Osteoblast (primary cell): ENCODE measurements at regions not wholly inside any gene's neighbourhood (a gene's known extent, or its start where the extent isn't known, plus 50 kb on each side); places are given as distances from the start of the nearest gene placed in this dataset.

ENCODE experiments used
- DNase-seq: peaks from one replicate; pipeline ENCODE4 v3.0.0; 2011; ENCODE audit warnings: low spot score, mixed read lengths; ENCODE audit not compliant: insufficient read length; ENCODE audit errors: missing footprints
- H2AFZ ChIP-seq: 2 replicates; pipeline ENCODE4 v1.6.0; 2011; ENCODE audit warnings: mild to moderate bottlenecking, low read length
- H3K27ac ChIP-seq: 2 replicates; pipeline ENCODE4 v1.5.1; 2011; ENCODE audit warnings: mild to moderate bottlenecking, low read depth, low read length, moderate library complexity
- H3K27me3 ChIP-seq: 2 replicates; pipeline ENCODE4 v1.6.0; 2012; ENCODE audit warnings: mild to moderate bottlenecking, control low read depth, inconsistent platforms, low read length, moderate library complexity; ENCODE audit not compliant: insufficient read depth
- H3K36me3 ChIP-seq: 2 replicates; pipeline ENCODE4 v1.5.1; 2011; ENCODE audit warnings: mild to moderate bottlenecking, low read length, control low read depth, moderate library complexity; ENCODE audit not compliant: insufficient read depth
- H3K4me1 ChIP-seq: 2 replicates; pipeline ENCODE4 v1.5.1; 2011; ENCODE audit warnings: mild to moderate bottlenecking, low read length, control low read depth, moderate library complexity; ENCODE audit not compliant: insufficient read depth
- H3K4me2 ChIP-seq: 2 replicates; pipeline ENCODE4 v1.6.0; 2011; ENCODE audit warnings: mild to moderate bottlenecking, low read length; ENCODE audit not compliant: insufficient read depth
- H3K4me3 ChIP-seq: fragments of 200-600 bp; sonication (generic); 3 replicates; pipeline ENCODE4 v1.5.1; 2012; ENCODE audit warnings: mild to moderate bottlenecking, low read length, inconsistent platforms; ENCODE audit not compliant: insufficient read depth
- H3K79me2 ChIP-seq: 2 replicates; pipeline ENCODE4 v1.6.0; 2012; ENCODE audit warnings: mild to moderate bottlenecking, low read length, control low read depth, inconsistent platforms; ENCODE audit not compliant: insufficient read depth
- H3K9me3 ChIP-seq: 2 replicates; pipeline ENCODE4 v1.5.1; 2011; ENCODE audit warnings: low read depth, low read length, control low read depth
- H4K20me1 ChIP-seq: 2 replicates; pipeline ENCODE4 v1.6.0; 2012; ENCODE audit warnings: mild to moderate bottlenecking, low read length, control low read depth; ENCODE audit not compliant: insufficient read depth
- TF ChIP-seq, protein P1 (sequence below): IDR thresholded peaks from 2 replicates; pipeline ENCODE4 v1.5.1; 2011; ENCODE audit warnings: mild to moderate bottlenecking, low read depth, low read length, moderate library complexity; ENCODE audit errors: extremely low read depth

- TF ChIP-seq, protein P1, sequence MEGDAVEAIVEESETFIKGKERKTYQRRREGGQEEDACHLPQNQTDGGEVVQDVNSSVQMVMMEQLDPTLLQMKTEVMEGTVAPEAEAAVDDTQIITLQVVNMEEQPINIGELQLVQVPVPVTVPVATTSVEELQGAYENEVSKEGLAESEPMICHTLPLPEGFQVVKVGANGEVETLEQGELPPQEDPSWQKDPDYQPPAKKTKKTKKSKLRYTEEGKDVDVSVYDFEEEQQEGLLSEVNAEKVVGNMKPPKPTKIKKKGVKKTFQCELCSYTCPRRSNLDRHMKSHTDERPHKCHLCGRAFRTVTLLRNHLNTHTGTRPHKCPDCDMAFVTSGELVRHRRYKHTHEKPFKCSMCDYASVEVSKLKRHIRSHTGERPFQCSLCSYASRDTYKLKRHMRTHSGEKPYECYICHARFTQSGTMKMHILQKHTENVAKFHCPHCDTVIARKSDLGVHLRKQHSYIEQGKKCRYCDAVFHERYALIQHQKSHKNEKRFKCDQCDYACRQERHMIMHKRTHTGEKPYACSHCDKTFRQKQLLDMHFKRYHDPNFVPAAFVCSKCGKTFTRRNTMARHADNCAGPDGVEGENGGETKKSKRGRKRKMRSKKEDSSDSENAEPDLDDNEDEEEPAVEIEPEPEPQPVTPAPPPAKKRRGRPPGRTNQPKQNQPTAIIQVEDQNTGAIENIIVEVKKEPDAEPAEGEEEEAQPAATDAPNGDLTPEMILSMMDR = no peak
- Histone ChIP-seq H2AFZ (no peak overlapping the region), H3K4me1 (no peaks in the 10 kb centered on the region), H3K4me3 (no peak overlapping the region), H4K20me1 (no peaks in the 10 kb centered on the region), H3K4me2 (no peak overlapping the region), H3K36me3 (no peaks in the 10 kb centered on the region), H3K79me2 (no peaks in the 10 kb centered on the region), H3K27me3 (no peaks in the 10 kb centered on the region), H3K9me3 (no peaks in the 10 kb centered on the region), H3K27ac (no peak overlapping the region)
- DNase-seq = no peak
Observed at GRCh38 chr6:164216368-164216767, 801.9 kb downstream of the QKI start.

GRCh38 chr6:164214066-164214465 is 799.5 kb downstream of the QKI start:
- H3K9me3 ChIP-seq = no peaks in the 10 kb centered on the region
- no peaks in the 10 kb centered on the region for H3K4me1 ChIP-seq
- H3K79me2 ChIP-seq = no peaks in the 10 kb centered on the region
- no peaks in the 10 kb centered on the region for H3K27me3 ChIP-seq
- TF ChIP-seq, protein P1 = no peak
- no peak overlapping the region for H3K4me3 ChIP-seq
- H3K4me2 ChIP-seq = no peak overlapping the region
- H3K36me3 ChIP-seq = no peaks in the 10 kb centered on the region
- no peak for DNase-seq
- H3K27ac ChIP-seq = no peak overlapping the region
- H2AFZ ChIP-seq = no peak overlapping the region
- no peaks in the 10 kb centered on the region for H4K20me1 ChIP-seq

DNA sequence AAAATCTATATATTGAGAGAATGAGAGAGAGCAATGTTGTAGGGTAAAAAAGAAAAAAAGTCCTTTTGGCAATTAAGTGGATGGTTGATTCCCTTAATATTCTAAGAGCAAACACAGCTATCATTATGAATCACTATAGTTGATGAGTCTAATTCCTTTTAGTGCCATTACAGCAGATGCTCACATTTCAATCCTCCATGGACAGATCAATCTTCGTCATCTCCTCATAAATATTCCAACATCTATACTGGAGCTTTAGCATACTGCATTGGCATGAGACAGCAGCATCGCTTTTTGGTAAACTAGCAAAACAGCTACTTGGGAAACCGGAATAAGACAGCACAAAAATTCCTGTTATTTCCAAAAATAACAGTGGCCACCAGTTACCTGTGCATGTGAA is 796.7 kb downstream of the QKI start:
- Histone ChIP-seq H3K79me2 (no peaks in the 10 kb centered on the region), H3K4me2 (no peak overlapping the region), H3K4me3 (no peak overlapping the region), H3K4me1 (no peaks in the 10 kb centered on the region), H3K9me3 (no peaks in the 10 kb centered on the region), H3K36me3 (no peaks in the 10 kb centered on the region), H3K27ac (no peak overlapping the region), H4K20me1 (no peaks in the 10 kb centered on the region), H3K27me3 (no peaks in the 10 kb centered on the region), H2AFZ (no peak overlapping the region)
- DNase-seq = no peak
- TF ChIP-seq, protein P1 = no peak

- Histone ChIP-seq H3K4me3 (no peak overlapping the region), H3K79me2 (no peaks in the 10 kb centered on the region), H2AFZ (no peak overlapping the region), H3K27ac (no peak overlapping the region), H4K20me1 (no peaks in the 10 kb centered on the region), H3K9me3 (no peaks in the 10 kb centered on the region), H3K36me3 (no peaks in the 10 kb centered on the region), H3K4me1 (no peaks in the 10 kb centered on the region), H3K27me3 (no peaks in the 10 kb centered on the region), H3K4me2 (no peak overlapping the region)
- no peak for DNase-seq
- TF ChIP-seq, protein P1 = no peak
Observed at GRCh38 chr6:164210783-164211182, 796.3 kb downstream of the QKI start.
